ENCODE measurements at regions not wholly inside any gene's neighbourhood (a gene's known extent, or its start where the extent isn't known, plus 50 kb on each side); places are given as distances from the start of the nearest gene placed in this dataset.
"Not testable (repeated sequence)": the region's sequence is repeated elsewhere in the genome, so short reads cannot be mapped to it uniquely, and the experiment has no call there.

- H2BK15ac ChIP-seq (replicated peaks; ENCODE audit: low read depth); H3K79me2 ChIP-seq (ENCODE audit: control insufficient read depth, insufficient read depth, low read length); H3K4me3 ChIP-seq (ENCODE audit: low read length); H4K5ac ChIP-seq (ENCODE audit: low read length); DNase-seq; H3K18ac ChIP-seq (ENCODE audit: low read length); H2BK5ac ChIP-seq (ENCODE audit: low read length); H2AK5ac ChIP-seq (ENCODE audit: low read length); H3K56ac ChIP-seq (ENCODE audit: low read length); H4K8ac ChIP-seq (ENCODE audit: low read depth, low read length); H3K4ac ChIP-seq (ENCODE audit: low read depth, low read length); H3K4me1 ChIP-seq (ENCODE audit: control insufficient read depth, low read depth, low read length); H3K9ac ChIP-seq (ENCODE audit: low read length); H3K4me2 ChIP-seq (ENCODE audit: low read length); H3K23ac ChIP-seq (ENCODE audit: low read length); H2BK120ac ChIP-seq (ENCODE audit: low read depth, low read length); H3K36me3 ChIP-seq (ENCODE audit: control insufficient read depth, insufficient read depth, low read length); H3K27ac ChIP-seq (ENCODE audit: low read depth, low read length); H3K79me1 ChIP-seq (ENCODE audit: low read length); H3K27me3 ChIP-seq (ENCODE audit: insufficient read depth, low read length, poor library complexity): not testable (repeated sequence)
- no CpG with 5 or more reads among the region's 3 CpGs for WGBS (ENCODE audit: extremely low coverage, insufficient coverage, low lambda C conversion rate)
These were observed 300.1 kb downstream of the CEP170 start for GRCh38 chr1:242954945-242955344.

GRCh38 chr1:242946206-242946605 lies 308.9 kb downstream of the CEP170 start:
- WGBS (ENCODE audit: extremely low coverage, insufficient coverage, low lambda C conversion rate) = no CpG with 5 or more reads among the region's 3 CpGs
- H3K18ac ChIP-seq (ENCODE audit: low read length) = no peak overlapping the region
- no peak overlapping the region for H2BK5ac ChIP-seq (ENCODE audit: low read length)
- H3K9ac ChIP-seq (ENCODE audit: low read length) = no peak overlapping the region
- H3K4me3 ChIP-seq (ENCODE audit: low read length) = no peak overlapping the region
- H2AK5ac ChIP-seq (ENCODE audit: low read length) = no peak overlapping the region
- H2BK120ac ChIP-seq (ENCODE audit: low read depth, low read length) = no peak overlapping the region
- DNase-seq = no peak
- H3K4me1 ChIP-seq (ENCODE audit: control insufficient read depth, low read depth, low read length) = no peaks in the 10 kb centered on the region
- no peak overlapping the region for H3K56ac ChIP-seq (ENCODE audit: low read length)
- H3K79me1 ChIP-seq (ENCODE audit: low read length) = no peaks in the 10 kb centered on the region
- H3K27ac ChIP-seq (ENCODE audit: low read depth, low read length) = no peak overlapping the region
- no peak overlapping the region for H3K4me2 ChIP-seq (ENCODE audit: low read length)
- H3K4ac ChIP-seq (ENCODE audit: low read depth, low read length) = no peak overlapping the region
- no peak overlapping the region for H2BK15ac ChIP-seq (replicated peaks; ENCODE audit: low read depth)
- no peaks in the 10 kb centered on the region for H3K36me3 ChIP-seq (ENCODE audit: control insufficient read depth, insufficient read depth, low read length)
- H4K5ac ChIP-seq (ENCODE audit: low read length) = no peak overlapping the region
- no peak overlapping the region for H3K23ac ChIP-seq (ENCODE audit: low read length)
- H3K79me2 ChIP-seq (ENCODE audit: control insufficient read depth, insufficient read depth, low read length) = no peaks in the 10 kb centered on the region
- H3K27me3 ChIP-seq (ENCODE audit: insufficient read depth, low read length, poor library complexity) = no peaks in the 10 kb centered on the region
- H4K8ac ChIP-seq (ENCODE audit: low read depth, low read length) = no peak overlapping the region

- DNase-seq = peak; percentile 67
These were observed 318.4 kb downstream of the CEP170 start for GRCh38 chr1:242936725-242937124.

GRCh38 chr1:242924717-242925116 lies 330.4 kb downstream of the CEP170 start:
- H3K79me1 ChIP-seq (ENCODE audit: low read length); H3K4me2 ChIP-seq (ENCODE audit: low read length); H3K23ac ChIP-seq (ENCODE audit: low read length); H2AK5ac ChIP-seq (ENCODE audit: low read length); H2BK120ac ChIP-seq (ENCODE audit: low read depth, low read length); H2BK15ac ChIP-seq (replicated peaks; ENCODE audit: low read depth); H3K36me3 ChIP-seq (ENCODE audit: control insufficient read depth, insufficient read depth, low read length); H4K5ac ChIP-seq (ENCODE audit: low read length); H3K4me1 ChIP-seq (ENCODE audit: control insufficient read depth, low read depth, low read length); H3K27ac ChIP-seq (ENCODE audit: low read depth, low read length); H4K8ac ChIP-seq (ENCODE audit: low read depth, low read length); H3K56ac ChIP-seq (ENCODE audit: low read length); H3K4me3 ChIP-seq (ENCODE audit: low read length); H3K18ac ChIP-seq (ENCODE audit: low read length); H3K27me3 ChIP-seq (ENCODE audit: insufficient read depth, low read length, poor library complexity); DNase-seq; H2BK5ac ChIP-seq (ENCODE audit: low read length); H3K79me2 ChIP-seq (ENCODE audit: control insufficient read depth, insufficient read depth, low read length); H3K4ac ChIP-seq (ENCODE audit: low read depth, low read length); H3K9ac ChIP-seq (ENCODE audit: low read length): not testable (repeated sequence)
- WGBS (ENCODE audit: extremely low coverage, insufficient coverage, low lambda C conversion rate) = no CpG with 5 or more reads among the region's 6 CpGs

More at GRCh38 chr1:242936725-242937124, 318.4 kb downstream of the CEP170 start:
- H3K4me2 ChIP-seq (ENCODE audit: low read length); H3K4me3 ChIP-seq (ENCODE audit: low read length); H4K8ac ChIP-seq (ENCODE audit: low read depth, low read length); H3K79me1 ChIP-seq (ENCODE audit: low read length); H2BK5ac ChIP-seq (ENCODE audit: low read length); H2AK5ac ChIP-seq (ENCODE audit: low read length); H3K23ac ChIP-seq (ENCODE audit: low read length); H3K27me3 ChIP-seq (ENCODE audit: insufficient read depth, low read length, poor library complexity); H3K4me1 ChIP-seq (ENCODE audit: control insufficient read depth, low read depth, low read length); H3K36me3 ChIP-seq (ENCODE audit: control insufficient read depth, insufficient read depth, low read length); H3K27ac ChIP-seq (ENCODE audit: low read depth, low read length); H3K9ac ChIP-seq (ENCODE audit: low read length); H4K5ac ChIP-seq (ENCODE audit: low read length); H2BK120ac ChIP-seq (ENCODE audit: low read depth, low read length); H3K79me2 ChIP-seq (ENCODE audit: control insufficient read depth, insufficient read depth, low read length); H2BK15ac ChIP-seq (replicated peaks; ENCODE audit: low read depth); H3K56ac ChIP-seq (ENCODE audit: low read length); H3K18ac ChIP-seq (ENCODE audit: low read length); H3K4ac ChIP-seq (ENCODE audit: low read depth, low read length): not testable (repeated sequence)
- no CpG with 5 or more reads among the region's 11 CpGs for WGBS (ENCODE audit: extremely low coverage, insufficient coverage, low lambda C conversion rate)

- not testable (repeated sequence) for H3K4me1 ChIP-seq (ENCODE audit: control insufficient read depth, low read depth, low read length)
- no CpG with 5 or more reads among the region's 3 CpGs for WGBS (ENCODE audit: extremely low coverage, insufficient coverage, low lambda C conversion rate)
These were observed 331.5 kb downstream of the CEP170 start for GRCh38 chr1:242923603-242924002.

GRCh38 chr1:242914729-242915128 lies 340.4 kb downstream of the CEP170 start:
- H3K79me1 ChIP-seq (ENCODE audit: low read length); H3K4ac ChIP-seq (ENCODE audit: low read depth, low read length); H3K23ac ChIP-seq (ENCODE audit: low read length); H3K9ac ChIP-seq (ENCODE audit: low read length); H3K36me3 ChIP-seq (ENCODE audit: control insufficient read depth, insufficient read depth, low read length); H3K27me3 ChIP-seq (ENCODE audit: insufficient read depth, low read length, poor library complexity); H2AK5ac ChIP-seq (ENCODE audit: low read length); H3K27ac ChIP-seq (ENCODE audit: low read depth, low read length); H3K4me1 ChIP-seq (ENCODE audit: control insufficient read depth, low read depth, low read length); H3K56ac ChIP-seq (ENCODE audit: low read length); H4K5ac ChIP-seq (ENCODE audit: low read length); H2BK5ac ChIP-seq (ENCODE audit: low read length); H4K8ac ChIP-seq (ENCODE audit: low read depth, low read length); H3K18ac ChIP-seq (ENCODE audit: low read length); H3K4me3 ChIP-seq (ENCODE audit: low read length); H2BK120ac ChIP-seq (ENCODE audit: low read depth, low read length); H3K79me2 ChIP-seq (ENCODE audit: control insufficient read depth, insufficient read depth, low read length); H2BK15ac ChIP-seq (replicated peaks; ENCODE audit: low read depth); H3K4me2 ChIP-seq (ENCODE audit: low read length): not testable (repeated sequence)
- WGBS (ENCODE audit: extremely low coverage, insufficient coverage, low lambda C conversion rate) = no CpG with 5 or more reads among the region's 4 CpGs
- DNase-seq = peak; percentile 6

More at GRCh38 chr1:242923603-242924002, 331.5 kb downstream of the CEP170 start:
- not testable (repeated sequence) for H3K27ac ChIP-seq (ENCODE audit: low read depth, low read length); H2BK5ac ChIP-seq (ENCODE audit: low read length); H3K56ac ChIP-seq (ENCODE audit: low read length); H3K18ac ChIP-seq (ENCODE audit: low read length); H2BK120ac ChIP-seq (ENCODE audit: low read depth, low read length); H3K9ac ChIP-seq (ENCODE audit: low read length); DNase-seq; H3K36me3 ChIP-seq (ENCODE audit: control insufficient read depth, insufficient read depth, low read length); H3K23ac ChIP-seq (ENCODE audit: low read length); H2BK15ac ChIP-seq (replicated peaks; ENCODE audit: low read depth); H3K79me1 ChIP-seq (ENCODE audit: low read length); H2AK5ac ChIP-seq (ENCODE audit: low read length); H3K27me3 ChIP-seq (ENCODE audit: insufficient read depth, low read length, poor library complexity); H4K5ac ChIP-seq (ENCODE audit: low read length); H4K8ac ChIP-seq (ENCODE audit: low read depth, low read length); H3K79me2 ChIP-seq (ENCODE audit: control insufficient read depth, insufficient read depth, low read length); H3K4ac ChIP-seq (ENCODE audit: low read depth, low read length); H3K4me2 ChIP-seq (ENCODE audit: low read length); H3K4me3 ChIP-seq (ENCODE audit: low read length)

All from mesendoderm (in vitro differentiated cells).